ENCODE measurements at regions not wholly inside any gene's neighbourhood (a gene's known extent, or its start where the extent isn't known, plus 50 kb on each side); places are given as distances from the start of the nearest gene placed in this dataset.

DNA sequence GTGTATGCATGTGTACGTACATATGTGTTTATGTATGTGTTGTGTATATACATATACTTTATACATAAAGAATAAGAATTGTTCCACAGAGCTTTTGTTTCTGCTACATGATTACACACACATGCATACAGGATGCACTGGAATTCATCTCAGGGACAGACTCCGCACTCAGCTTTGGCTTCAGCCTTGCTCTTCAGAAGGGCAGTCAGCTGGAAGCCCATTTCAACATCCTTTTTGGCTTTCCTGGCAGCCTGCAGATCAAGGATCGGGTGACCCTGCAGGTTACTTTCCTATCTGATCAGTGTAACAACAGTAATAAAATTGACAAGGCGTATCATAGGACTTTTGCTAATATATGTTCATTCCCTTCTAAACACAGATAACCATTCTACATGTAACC lies 144.1 kb upstream of the COPS8 start:
- no peak overlapping the region for H3K27ac ChIP-seq
- TF ChIP-seq POLR2AphosphoS5 (IDR thresholded peaks at IDR 0.05; ENCODE audit: borderline replicate concordance, low read depth, low read length) (no peak), FOXP2 (optimal IDR thresholded peaks at IDR 0.05; ENCODE audit: control extremely low read depth, extremely low read length, insufficient read depth) (no peak), EZH2 (IDR thresholded peaks at IDR 0.05) (no peak)
- DNase-seq (ENCODE audit: low read depth, low spot score), result no peak

DNA sequence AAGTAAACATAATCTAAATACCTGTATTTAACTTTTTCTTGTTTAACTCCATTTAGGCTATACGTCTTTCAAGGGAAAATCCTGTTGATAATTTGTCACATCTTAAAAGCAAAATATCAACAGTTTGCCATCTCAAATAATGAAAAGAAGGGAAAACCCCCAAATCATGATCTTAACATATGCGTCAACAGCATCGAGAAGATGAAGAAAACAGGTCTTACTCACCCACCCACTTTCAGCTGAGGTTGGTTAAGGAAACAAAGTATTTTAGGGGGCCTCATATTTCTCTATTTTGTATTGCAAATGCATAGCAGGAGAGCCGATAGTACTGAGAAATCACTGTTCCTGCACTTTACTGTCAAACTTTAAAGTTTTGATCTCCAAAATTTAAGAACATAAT lies 143.1 kb upstream of the COPS8 start:
- no peak for TF ChIP-seq EZH2 (IDR thresholded peaks at IDR 0.05)
- TF ChIP-seq POLR2AphosphoS5 (IDR thresholded peaks at IDR 0.05; ENCODE audit: borderline replicate concordance, low read depth, low read length), result no peak
- no peak for TF ChIP-seq FOXP2 (optimal IDR thresholded peaks at IDR 0.05; ENCODE audit: control extremely low read depth, extremely low read length, insufficient read depth)
- Histone ChIP-seq H3K27ac (no peak overlapping the region), H3K9me3 (ENCODE audit: low read depth, low read length) (no peaks in the 10 kb centered on the region), H3K4me3 (no peak overlapping the region), H3K9ac (ENCODE audit: insufficient read length) (no peak overlapping the region), H3K36me3 (ENCODE audit: insufficient read depth, low read length) (no peaks in the 10 kb centered on the region)
- no peak for DNase-seq (ENCODE audit: low read depth, low spot score)

More for the DNA sequence above, 144.1 kb upstream of the COPS8 start:
- Histone ChIP-seq H3K9ac (ENCODE audit: insufficient read length) (no peak overlapping the region), H3K9me3 (ENCODE audit: low read depth, low read length) (no peaks in the 10 kb centered on the region), H3K36me3 (ENCODE audit: insufficient read depth, low read length) (no peaks in the 10 kb centered on the region), H3K4me3 (no peak overlapping the region)

DNA sequence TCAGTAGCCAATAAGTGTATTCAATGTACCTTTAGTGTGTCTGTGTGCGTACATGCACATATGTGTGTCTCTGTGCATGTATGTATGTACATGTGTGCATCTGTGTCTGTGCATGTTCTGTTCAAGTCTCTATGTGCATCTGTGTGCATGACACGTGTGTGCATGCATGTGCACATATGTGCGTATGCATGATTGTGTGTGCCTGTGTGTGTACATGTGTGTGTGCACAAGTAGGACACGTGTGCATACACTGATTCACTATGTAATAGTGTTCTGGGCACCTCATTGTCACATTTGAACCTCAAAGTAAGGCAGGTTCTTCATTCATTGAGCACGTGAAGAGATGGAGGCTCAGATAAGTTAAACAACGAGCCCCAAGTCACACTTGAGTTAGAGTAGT lies 142.6 kb upstream of the COPS8 start:
- no peak for DNase-seq (ENCODE audit: low read depth, low spot score)
- no peaks in the 10 kb centered on the region for H3K9me3 ChIP-seq (ENCODE audit: low read depth, low read length)
- H3K36me3 ChIP-seq (ENCODE audit: insufficient read depth, low read length), result no peaks in the 10 kb centered on the region
- TF ChIP-seq FOXP2 (optimal IDR thresholded peaks at IDR 0.05; ENCODE audit: control extremely low read depth, extremely low read length, insufficient read depth) (no peak), POLR2AphosphoS5 (IDR thresholded peaks at IDR 0.05; ENCODE audit: borderline replicate concordance, low read depth, low read length) (no peak), EZH2 (IDR thresholded peaks at IDR 0.05) (no peak)
- H3K27ac ChIP-seq, result no peak overlapping the region
- no peak overlapping the region for H3K9ac ChIP-seq (ENCODE audit: insufficient read length)
- H3K4me3 ChIP-seq, result no peak overlapping the region

DNA sequence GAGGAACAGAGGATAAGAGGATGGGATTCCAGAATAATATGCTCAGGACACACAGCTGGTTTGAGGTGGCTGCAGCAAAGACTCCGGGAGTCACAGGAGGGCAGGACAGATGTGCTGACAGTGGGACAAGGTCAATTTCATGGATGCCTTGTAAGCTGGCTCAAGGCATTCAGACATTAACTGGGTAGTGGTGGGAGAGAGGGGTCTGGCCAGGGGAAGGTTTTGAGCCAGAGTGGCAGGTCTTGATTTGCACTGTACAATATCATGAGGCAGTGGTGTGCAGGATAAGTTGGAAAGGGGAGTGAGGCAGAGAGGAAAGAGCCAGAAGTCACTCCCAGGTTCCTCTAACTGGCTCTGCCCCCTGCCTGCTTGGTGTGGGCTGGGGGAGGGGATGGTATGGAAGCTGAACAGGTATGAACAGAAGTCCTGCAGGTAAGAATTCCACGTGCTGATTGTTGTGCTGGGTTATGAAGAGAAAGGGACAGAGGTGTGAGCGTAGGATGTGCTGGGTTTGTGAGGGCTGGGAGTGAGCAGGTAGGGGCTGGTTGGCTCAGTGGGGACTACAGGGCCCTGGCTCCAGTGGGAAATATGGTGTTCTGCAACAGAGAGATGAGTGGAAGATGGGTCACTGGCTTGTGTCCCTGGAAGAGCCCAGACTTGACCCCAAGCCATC lies 141.7 kb upstream of the COPS8 start:
- H3K27ac ChIP-seq, result no peak overlapping the region
- no peaks in the 10 kb centered on the region for H3K9me3 ChIP-seq (ENCODE audit: low read depth, low read length)
- no peak for DNase-seq (ENCODE audit: low read depth, low spot score)
- H3K9ac ChIP-seq (ENCODE audit: insufficient read length), result no peak overlapping the region
- no peak overlapping the region for H3K4me3 ChIP-seq
- TF ChIP-seq FOXP2 (optimal IDR thresholded peaks at IDR 0.05; ENCODE audit: control extremely low read depth, extremely low read length, insufficient read depth), result no peak
- TF ChIP-seq POLR2AphosphoS5 (IDR thresholded peaks at IDR 0.05; ENCODE audit: borderline replicate concordance, low read depth, low read length), result no peak
- no peak for TF ChIP-seq EZH2 (IDR thresholded peaks at IDR 0.05)
- no peaks in the 10 kb centered on the region for H3K36me3 ChIP-seq (ENCODE audit: insufficient read depth, low read length)

DNA sequence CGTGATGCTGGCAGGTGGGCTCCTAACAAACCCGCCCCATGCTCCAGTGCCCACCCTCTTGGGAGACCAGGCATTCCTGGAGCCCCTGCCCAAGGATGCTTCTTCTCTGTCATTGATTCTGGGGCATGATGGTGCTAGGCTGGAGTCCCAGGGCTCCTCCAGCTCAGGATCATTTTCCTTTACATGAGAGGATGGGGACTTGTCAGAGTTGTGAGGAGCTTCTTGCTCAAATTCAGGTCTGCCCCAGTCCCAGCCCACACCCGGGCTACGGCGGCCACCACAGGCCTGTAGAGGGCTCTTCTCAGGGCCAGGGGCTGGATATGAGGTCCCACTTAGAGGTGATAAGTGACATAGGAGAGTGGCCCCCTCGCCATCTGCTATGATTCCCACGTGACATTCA lies 141.1 kb upstream of the COPS8 start:
- no peak for DNase-seq (ENCODE audit: low read depth, low spot score)
- Histone ChIP-seq H3K9me3 (ENCODE audit: low read depth, low read length) (no peaks in the 10 kb centered on the region), H3K36me3 (ENCODE audit: insufficient read depth, low read length) (no peaks in the 10 kb centered on the region), H3K27ac (no peak overlapping the region), H3K4me3 (no peak overlapping the region), H3K9ac (ENCODE audit: insufficient read length) (no peak overlapping the region)
- no peak for TF ChIP-seq EZH2 (IDR thresholded peaks at IDR 0.05)
- TF ChIP-seq POLR2AphosphoS5 (IDR thresholded peaks at IDR 0.05; ENCODE audit: borderline replicate concordance, low read depth, low read length), result no peak
- TF ChIP-seq FOXP2 (optimal IDR thresholded peaks at IDR 0.05; ENCODE audit: control extremely low read depth, extremely low read length, insufficient read depth), result no peak

DNA sequence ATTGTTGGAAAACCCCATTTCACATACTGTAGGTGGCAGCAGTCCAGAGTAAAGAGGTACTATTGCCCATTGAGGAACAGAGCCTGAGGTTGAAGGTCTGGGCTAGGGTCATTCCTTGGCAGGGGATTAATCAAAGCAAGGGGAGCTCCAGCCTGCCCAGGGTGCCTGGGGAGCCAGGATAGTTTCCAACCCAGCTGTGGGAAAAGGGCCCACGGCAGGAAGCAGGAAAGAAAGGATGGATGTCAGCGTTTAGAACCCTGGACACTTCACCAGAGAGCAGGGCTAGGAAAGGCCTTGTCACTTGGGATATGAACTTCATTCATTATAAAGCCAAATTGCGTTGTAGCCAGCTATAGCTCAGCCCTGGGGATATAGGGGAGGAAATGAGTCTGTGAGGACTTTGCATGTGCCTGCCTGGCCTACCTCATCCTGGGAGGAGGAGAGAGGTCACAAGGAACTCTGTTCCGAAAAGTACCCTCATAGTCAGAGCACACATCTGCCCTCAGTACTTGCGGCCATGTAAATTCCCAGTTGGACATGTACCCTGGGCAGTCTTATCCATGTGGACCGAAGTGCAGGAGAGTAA lies 140.2 kb upstream of the COPS8 start:
- Histone ChIP-seq H3K9me3 (ENCODE audit: low read depth, low read length) (no peaks in the 10 kb centered on the region), H3K9ac (ENCODE audit: insufficient read length) (no peak overlapping the region), H3K36me3 (ENCODE audit: insufficient read depth, low read length) (no peaks in the 10 kb centered on the region), H3K27ac (no peak overlapping the region), H3K4me3 (no peak overlapping the region)
- no peak for DNase-seq (ENCODE audit: low read depth, low spot score)
- TF ChIP-seq FOXP2 (optimal IDR thresholded peaks at IDR 0.05; ENCODE audit: control extremely low read depth, extremely low read length, insufficient read depth), result no peak
- no peak for TF ChIP-seq POLR2AphosphoS5 (IDR thresholded peaks at IDR 0.05; ENCODE audit: borderline replicate concordance, low read depth, low read length)
- no peak for TF ChIP-seq EZH2 (IDR thresholded peaks at IDR 0.05)

DNA sequence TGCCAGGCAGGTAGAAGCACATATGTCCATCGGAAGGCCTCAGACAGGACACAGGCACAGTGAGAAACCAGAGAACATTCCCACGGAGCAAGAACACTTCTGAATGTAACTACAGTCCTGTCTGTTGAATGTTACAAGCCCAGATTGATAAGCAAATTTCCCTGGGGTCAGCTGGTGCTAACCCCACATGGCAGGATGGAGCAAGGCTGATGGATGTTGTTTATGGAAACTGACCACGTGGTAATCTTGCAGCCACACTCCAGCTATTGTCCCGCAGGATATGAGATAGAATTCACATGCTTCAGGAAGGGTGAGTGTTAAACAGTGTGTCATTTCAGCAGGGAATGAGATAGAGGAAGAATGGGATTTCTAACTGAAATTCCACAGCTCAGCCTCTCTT lies 138.8 kb upstream of the COPS8 start:
- Histone ChIP-seq H3K9ac (ENCODE audit: insufficient read length) (no peak overlapping the region), H3K9me3 (ENCODE audit: low read depth, low read length) (no peaks in the 10 kb centered on the region), H3K4me3 (no peak overlapping the region), H3K27ac (no peak overlapping the region), H3K36me3 (ENCODE audit: insufficient read depth, low read length) (no peaks in the 10 kb centered on the region)
- DNase-seq (ENCODE audit: low read depth, low spot score), result no peak
- no peak for TF ChIP-seq FOXP2 (optimal IDR thresholded peaks at IDR 0.05; ENCODE audit: control extremely low read depth, extremely low read length, insufficient read depth)
- TF ChIP-seq EZH2 (IDR thresholded peaks at IDR 0.05), result no peak
- TF ChIP-seq POLR2AphosphoS5 (IDR thresholded peaks at IDR 0.05; ENCODE audit: borderline replicate concordance, low read depth, low read length), result no peak

DNA sequence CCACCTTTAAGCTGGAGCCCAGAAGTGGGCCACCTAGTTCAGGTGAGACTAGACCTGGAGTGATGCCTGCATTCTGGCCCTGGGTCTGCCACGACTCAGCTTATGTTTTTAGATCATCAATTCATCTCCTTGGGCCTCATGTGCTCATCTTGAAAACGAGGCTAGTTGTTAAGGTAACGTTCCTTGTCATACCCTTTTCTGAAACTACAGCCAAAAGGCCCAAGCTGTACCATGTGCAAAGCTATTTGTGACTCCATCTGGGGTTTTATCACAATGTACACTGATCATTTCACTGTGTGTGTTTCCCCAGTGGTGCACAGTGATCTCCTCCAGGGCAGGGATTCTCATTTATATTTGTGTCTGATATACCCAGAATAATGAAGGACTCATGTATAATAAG lies 138.4 kb upstream of the COPS8 start:
- TF ChIP-seq EZH2 (IDR thresholded peaks at IDR 0.05) (no peak), FOXP2 (optimal IDR thresholded peaks at IDR 0.05; ENCODE audit: control extremely low read depth, extremely low read length, insufficient read depth) (no peak), POLR2AphosphoS5 (IDR thresholded peaks at IDR 0.05; ENCODE audit: borderline replicate concordance, low read depth, low read length) (no peak)
- no peaks in the 10 kb centered on the region for H3K9me3 ChIP-seq (ENCODE audit: low read depth, low read length)
- H3K9ac ChIP-seq (ENCODE audit: insufficient read length), result no peak overlapping the region
- H3K36me3 ChIP-seq (ENCODE audit: insufficient read depth, low read length), result no peaks in the 10 kb centered on the region
- DNase-seq (ENCODE audit: low read depth, low spot score), result no peak
- no peak overlapping the region for H3K4me3 ChIP-seq
- no peak overlapping the region for H3K27ac ChIP-seq
